ENCODE measurements at regions not wholly inside any gene's neighbourhood (a gene's known extent, or its start where the extent isn't known, plus 50 kb on each side); places are given as distances from the start of the nearest gene placed in this dataset.
A peak's percentile ranks its signal among the peaks of the same experiment; 100 is the strongest.

GRCh38 chr15:93983526-93983925 is 247.8 kb upstream of the MCTP2 start:
- Histone ChIP-seq H3K27me3 (peaks cover 0 to 10% (median 0%) of the 10 kb centered on the region in 7 donors), H3K4me1 (peaks cover 0 to 35% (median 14%) of the 10 kb centered on the region in 9 donors), H3K27ac (peak overlapping the region in 6 of 10 donors; percentile 6 to 85 (median 57)), H3K36me3 (no peaks in the 10 kb centered on the region), H3K4me3 (no peak overlapping the region), H3K9me3 (no peaks in the 10 kb centered on the region)
- WGBS, 2 donors = 34 to 42% methylated on average over 3 of the region's 3 CpGs
- peak in 1 of 2 donors; percentile 25 for DNase-seq
- intact Hi-C loops (cut with DNase I) = loop anchor here in 2 of 10 donors (5.0 to 10.0 kb wide), 2 partner anchors 121 to 909 kb away; no protein-coding TSS in a partner anchor
- TF ChIP-seq CTCF (IDR thresholded peaks at IDR 0.05) = no peak
- no peak for ATAC-seq

DNA sequence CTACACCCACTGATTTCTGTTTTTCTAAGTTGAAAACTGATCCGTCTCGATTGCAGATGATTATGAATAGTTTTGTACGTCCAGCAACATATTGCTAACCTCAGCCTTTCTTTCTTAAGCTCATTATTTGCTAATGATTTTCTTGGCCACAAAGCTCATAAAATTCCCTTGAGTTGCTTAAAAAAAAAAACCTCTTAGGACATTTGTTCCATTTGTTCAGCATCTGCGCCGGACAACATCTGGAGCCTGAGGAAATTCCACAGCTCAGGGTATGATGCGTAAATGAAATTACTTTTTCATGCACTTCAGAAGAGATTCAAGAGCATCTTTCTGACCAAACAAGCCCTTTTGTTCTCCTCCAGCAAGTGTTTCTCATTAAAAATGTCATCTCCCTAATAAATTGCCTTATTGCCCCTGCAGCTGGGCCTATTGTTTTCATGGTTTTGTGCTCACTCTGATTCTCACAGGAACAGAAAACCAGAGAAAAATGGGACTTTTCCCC is 249.1 kb upstream of the MCTP2 start:
- no peak for TF ChIP-seq CTCF (IDR thresholded peaks at IDR 0.05)
- peaks cover 0 to 35% (median 14%) of the 10 kb centered on the region in 9 donors for H3K4me1 ChIP-seq

GRCh38 chr15:93981706-93982105 is 249.7 kb upstream of the MCTP2 start:
- intact Hi-C loops (cut with DNase I) = loop anchor here in 2 of 10 donors (5.0 to 10.0 kb wide), 2 partner anchors 119 to 907 kb away; no protein-coding TSS in a partner anchor
- TF ChIP-seq CTCF (IDR thresholded peaks at IDR 0.05) = no peak
- Histone ChIP-seq H3K4me3 (no peak overlapping the region), H3K27me3 (peaks cover 0 to 9% (median 0%) of the 10 kb centered on the region in 7 donors), H3K27ac (peak overlapping the region in 7 of 10 donors; percentile 22 to 83 (median 67)), H3K4me1 (peaks cover 0 to 35% (median 11%) of the 10 kb centered on the region in 9 donors), H3K9me3 (no peaks in the 10 kb centered on the region), H3K36me3 (no peaks in the 10 kb centered on the region)
- 91 to 97% methylated on average over 1 of the region's 1 CpG for WGBS, 2 donors
- no peak for DNase-seq
- peak in 2 of 8 donors; percentile 15 to 28 for ATAC-seq

More for the DNA sequence above, 249.1 kb upstream of the MCTP2 start:
- intact Hi-C loops (cut with DNase I) = loop anchor here in 2 of 10 donors (5.0 to 10.0 kb wide), 2 partner anchors 120 to 907 kb away; no protein-coding TSS in a partner anchor
- DNase-seq (peak; percentile 25 to 49), ATAC-seq (peak in 7 of 8 donors; percentile 75 to 83 (median 78))
- Histone ChIP-seq H3K4me3 (no peak overlapping the region), H3K27ac (peak overlapping the region; percentile 37 to 85 (median 74)), H3K27me3 (peaks cover 0 to 10% (median 0%) of the 10 kb centered on the region in 7 donors), H3K9me3 (no peaks in the 10 kb centered on the region), H3K36me3 (no peaks in the 10 kb centered on the region)
- 55 to 60% methylated on average over 6 of the region's 6 CpGs for WGBS, 2 donors

GRCh38 chr15:93980261-93980911 is 251.0 kb upstream of the MCTP2 start:
- peak in 7 of 8 donors; percentile 49 to 73 (median 57) for ATAC-seq
- H3K27ac ChIP-seq = peak overlapping the region in 5 of 10 donors; percentile 31 to 83 (median 67)
- 33 to 42% methylated on average over 2 of the region's 2 CpGs for WGBS, 2 donors
- H3K27me3 ChIP-seq = peaks cover 0 to 3% (median 0%) of the 10 kb centered on the region in 7 donors
- peaks cover 0 to 35% (median 10%) of the 10 kb centered on the region in 9 donors for H3K4me1 ChIP-seq
- peak in 1 of 2 donors; percentile 57 for DNase-seq
- no peaks in the 10 kb centered on the region for H3K9me3 ChIP-seq
- intact Hi-C loops (cut with DNase I) = loop anchor here in 2 of 10 donors (5.0 to 10.0 kb wide), 2 partner anchors 118 to 906 kb away; no protein-coding TSS in a partner anchor
- no peaks in the 10 kb centered on the region for H3K36me3 ChIP-seq
- TF ChIP-seq CTCF (IDR thresholded peaks at IDR 0.05) = no peak
- H3K4me3 ChIP-seq = no peak overlapping the region

Measured in heart right ventricle (tissue), 16 donors.